Sciatic nerve (tissue), 2 donors: ENCODE measurements at regions not wholly inside any gene's neighbourhood (a gene's known extent, or its start where the extent isn't known, plus 50 kb on each side); places are given as distances from the start of the nearest gene placed in this dataset.
"Not testable (repeated sequence)": the region's sequence is repeated elsewhere in the genome, so short reads cannot be mapped to it uniquely, and the experiment has no call there.

Experiments used
- ATAC-seq: fragments of 200-7000 bp; cut with Tn5 transposase; one replicate; pipeline ENCODE4 v1.9.1; 2020; ENCODE audit warnings: mild to moderate bottlenecking, moderate library complexity
- DNase-seq: peaks from one replicate; pipeline ENCODE4 v3.0.0-alpha.2; 2020; ENCODE audit warnings: low spot score
- intact Hi-C: fragments of 100-400 bp; cut with DNase I; formaldehyde crosslinking; loops from one replicate; pipeline ENCODE4 v1.14.2; 2022
- donor health status: DM: no; HTN: no; CAD: no.
- donor health status: DM: no; HTN: no; CAD: no.

GRCh38 chr4:116590648-116591047 lies 494.7 kb downstream of the TRAM1L1 start:
- DNase-seq (no peak), ATAC-seq (no peak)
- intact Hi-C loops = no loop called here

- ATAC-seq (no peak), DNase-seq (no peak)
- intact Hi-C loops = no loop called here
Measured at GRCh38 chr4:116588783-116589182, 496.6 kb downstream of the TRAM1L1 start.

- intact Hi-C loops = no loop called here
- DNase-seq (no peak), ATAC-seq (no peak)
Measured at GRCh38 chr4:116585246-116585645, 500.1 kb downstream of the TRAM1L1 start.

GRCh38 chr4:116577321-116577720 lies 508.1 kb downstream of the TRAM1L1 start:
- DNase-seq (no peak), ATAC-seq (no peak)
- intact Hi-C loops = no loop called here

- DNase-seq = no peak
- intact Hi-C loops = no loop called here
- no peak for ATAC-seq
Measured at GRCh38 chr4:116573540-116573939, 511.8 kb downstream of the TRAM1L1 start.

GRCh38 chr4:116561768-116562167 lies 523.6 kb downstream of the TRAM1L1 start:
- no peak for DNase-seq
- no peak for ATAC-seq
- intact Hi-C loops = no loop called here

- intact Hi-C loops = no loop called here
- DNase-seq (no peak), ATAC-seq (no peak)
Measured at GRCh38 chr4:116551806-116552205, 533.6 kb downstream of the TRAM1L1 start.

- ATAC-seq (no peak), DNase-seq (no peak)
- intact Hi-C loops = no loop called here
Measured at GRCh38 chr4:116547632-116548031, 537.7 kb downstream of the TRAM1L1 start.

- intact Hi-C loops = no loop called here
- no peak for DNase-seq
- ATAC-seq = no peak
Measured at GRCh38 chr4:116546759-116547158, 538.6 kb downstream of the TRAM1L1 start.

- intact Hi-C loops = no loop called here
- ATAC-seq = no peak
- DNase-seq = no peak
Measured at GRCh38 chr4:116544946-116545345, 540.4 kb downstream of the TRAM1L1 start.

GRCh38 chr4:116539744-116540143 lies 545.6 kb downstream of the TRAM1L1 start:
- DNase-seq = no peak
- ATAC-seq = no peak
- intact Hi-C loops = no loop called here

GRCh38 chr4:116537828-116538227 lies 547.5 kb downstream of the TRAM1L1 start:
- intact Hi-C loops = no loop called here
- ATAC-seq = no peak
- DNase-seq = no peak

GRCh38 chr4:116536024-116536423 lies 549.4 kb downstream of the TRAM1L1 start:
- DNase-seq, intact Hi-C loops, ATAC-seq: not testable (repeated sequence)

- intact Hi-C loops = no loop called here
- DNase-seq = no peak
- no peak for ATAC-seq
Measured at GRCh38 chr4:116531870-116532269, 553.5 kb downstream of the TRAM1L1 start.

GRCh38 chr4:116531026-116531425 lies 554.4 kb downstream of the TRAM1L1 start:
- intact Hi-C loops = no loop called here
- no peak for ATAC-seq
- DNase-seq = no peak

GRCh38 chr4:116530048-116530447 lies 555.3 kb downstream of the TRAM1L1 start:
- no peak for DNase-seq
- ATAC-seq = no peak
- intact Hi-C loops = no loop called here

GRCh38 chr4:116529129-116529528 lies 556.2 kb downstream of the TRAM1L1 start:
- intact Hi-C loops = no loop called here
- ATAC-seq = no peak
- no peak for DNase-seq

GRCh38 chr4:116522922-116523321 lies 562.5 kb downstream of the TRAM1L1 start:
- ATAC-seq = no peak
- no peak for DNase-seq
- intact Hi-C loops = no loop called here

GRCh38 chr4:116520886-116521285 lies 564.5 kb downstream of the TRAM1L1 start:
- intact Hi-C loops = no loop called here
- ATAC-seq (no peak), DNase-seq (no peak)

GRCh38 chr4:116516711-116517110 lies 568.7 kb downstream of the TRAM1L1 start:
- intact Hi-C loops = no loop called here
- ATAC-seq (no peak), DNase-seq (no peak)

GRCh38 chr4:116515959-116516358 lies 569.4 kb downstream of the TRAM1L1 start:
- ATAC-seq (no peak), DNase-seq (no peak)
- intact Hi-C loops = no loop called here

- no peak for DNase-seq
- ATAC-seq = no peak
- intact Hi-C loops = no loop called here
Measured at GRCh38 chr4:116512552-116512951, 572.8 kb downstream of the TRAM1L1 start.
